Prostate gland (tissue), 2 donors: ENCODE measurements at regions not wholly inside any gene's neighbourhood (a gene's known extent, or its start where the extent isn't known, plus 50 kb on each side); places are given as distances from the start of the nearest gene placed in this dataset.

Experiments
- DNase-seq: peaks from one replicate; pipeline ENCODE4 v3.0.0-alpha.2; 2019; ENCODE audit warnings: low spot score
- H3K27ac ChIP-seq, 2 donors: fragments of 200-600 bp; sonication (generic); 2 replicates each; pipeline ENCODE4 v1.5.1; 2017 to 2019
- H3K27me3 ChIP-seq: fragments of 200-600 bp; sonication (generic); replicated peaks from 2 replicates; pipeline ENCODE4 v1.5.1; 2019; ENCODE audit not compliant: insufficient read depth
- H3K36me3 ChIP-seq, 2 donors: fragments of 200-600 bp; sonication (generic); 1 replicate in 1 of 2; 2 replicates in 1 of 2; pipeline versions ENCODE4 v1.5.1 to v1.8.1; 2017 to 2019
- H3K4me1 ChIP-seq: fragments of 200-600 bp; sonication (generic); replicated peaks from 2 replicates; pipeline ENCODE4 v1.5.1; 2019
- H3K4me3 ChIP-seq, 2 donors: fragments of 200-600 bp; sonication (generic); 2 replicates each; pipeline ENCODE4 v1.5.1; 2017 to 2019
- H3K9me3 ChIP-seq: fragments of 200-600 bp; sonication (generic); 2 replicates; pipeline ENCODE4 v1.5.1; 2017
- POLR2A ChIP-seq: fragments of 450-650 bp; IDR thresholded peaks from one replicate; pipeline ENCODE4 v1.6.1; 2016; ENCODE audit warnings: antibody characterized with exemption, mild to moderate bottlenecking
- POLR2AphosphoS5 ChIP-seq: sonication (generic); formaldehyde crosslinking; IDR thresholded peaks from one replicate; pipeline ENCODE4 v1.6.1; 2017; ENCODE audit warnings: antibody characterized with exemption
- WGBS: methylation state at CpG from one replicate; pipeline ENCODE4 v1.1.5; 2018; 5-methylcytosine and 5-hydroxymethylcytosine counted together
- intact Hi-C: fragments of 100-400 bp; cut with DNase I; formaldehyde crosslinking; loops from one replicate; pipeline ENCODE4 v1.14.2; 2022
- TF ChIP-seq, protein P1 (sequence below), 4 experiments: fragments of 200-600 bp in 2 of 4; fragments of 450-650 bp in 2 of 4; sonication (generic) in 2 of 4; IDR thresholded peaks; 1 replicate in 3 of 4; 2 replicates in 1 of 4; pipeline ENCODE4 v1.5.1; 2016 to 2019; ENCODE audit warnings: antibody characterized with exemption in 4 of 4, mild to moderate bottlenecking in 2 of 4, moderate library complexity in 2 of 4

DNA sequence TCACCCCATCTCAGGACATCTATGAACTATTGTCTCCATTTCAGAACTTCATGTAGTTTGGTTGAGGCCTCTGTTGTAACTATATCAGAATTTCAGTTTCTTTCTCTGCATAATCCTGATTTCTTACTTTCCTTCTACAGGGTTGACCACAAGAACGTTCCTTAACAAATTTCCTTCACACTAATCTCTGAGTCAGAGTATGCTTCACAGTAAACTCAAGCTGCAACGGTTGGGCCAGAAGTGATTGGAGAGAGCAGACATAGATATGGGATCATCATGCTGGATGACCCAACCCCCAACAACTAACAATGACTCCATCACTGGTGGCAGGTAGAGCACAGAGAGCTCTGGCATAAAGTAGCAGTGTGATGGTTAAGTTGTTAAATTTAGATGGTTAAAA, 128.8 kb upstream of the OSTN start:
- H3K36me3 ChIP-seq: no peaks in the 10 kb centered on the region
- 91% methylated on average over 2 of the region's 2 CpGs for WGBS
- no peak for DNase-seq
- no peaks in the 10 kb centered on the region for H3K27me3 ChIP-seq
- H3K27ac ChIP-seq: no peak overlapping the region
- H3K9me3 ChIP-seq: no peaks in the 10 kb centered on the region
- TF ChIP-seq POLR2A: no peak
- no peaks in the 10 kb centered on the region for H3K4me1 ChIP-seq
- no peak overlapping the region for H3K4me3 ChIP-seq
- intact Hi-C loops: no loop called here

DNA sequence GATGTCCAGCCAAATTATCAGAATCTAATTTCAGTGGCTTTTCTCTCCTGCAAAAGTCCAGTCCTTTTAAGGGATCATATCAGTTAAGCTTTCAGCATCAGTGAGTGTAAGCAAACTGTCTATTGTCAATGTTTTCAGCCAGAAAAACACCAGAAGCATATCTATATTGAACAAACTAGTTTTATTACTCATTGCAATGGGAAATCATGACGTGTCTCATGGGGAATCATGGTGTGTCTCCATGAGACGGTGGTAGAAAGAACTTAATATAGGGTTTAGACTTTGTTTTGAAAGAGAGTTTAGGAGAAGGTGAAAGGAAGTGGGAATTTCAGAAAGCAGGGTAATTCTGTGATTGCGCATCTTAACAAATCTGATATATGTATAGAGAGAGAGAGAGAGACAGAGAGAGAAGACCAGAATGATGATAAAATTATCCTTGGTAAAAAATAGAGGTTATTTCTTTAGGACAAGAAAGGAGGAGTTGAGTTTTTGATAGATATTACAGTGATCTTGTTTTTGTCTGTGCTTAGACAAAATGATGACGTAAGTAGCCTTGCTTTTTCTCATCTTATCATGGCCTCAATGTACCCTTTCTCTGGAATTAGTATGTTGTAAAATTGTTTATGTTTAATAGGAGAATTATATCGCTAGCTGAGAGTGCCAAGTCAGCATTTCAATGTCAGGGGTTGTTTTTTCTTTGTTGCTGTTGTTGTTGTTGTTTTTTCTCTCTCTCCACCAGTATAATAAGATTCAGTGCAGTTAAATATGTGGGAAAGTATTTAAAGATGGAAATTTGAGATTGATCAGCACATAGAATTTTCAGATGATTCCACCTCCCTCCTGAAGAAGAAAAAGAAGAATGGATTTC, 129.9 kb upstream of the OSTN start:
- no peaks in the 10 kb centered on the region for H3K4me1 ChIP-seq
- H3K36me3 ChIP-seq: no peaks in the 10 kb centered on the region
- H3K9me3 ChIP-seq: no peaks in the 10 kb centered on the region
- 68% methylated on average over 5 of the region's 5 CpGs for WGBS
- H3K4me3 ChIP-seq: no peak overlapping the region
- intact Hi-C loops: no loop called here
- TF ChIP-seq, protein P1, sequence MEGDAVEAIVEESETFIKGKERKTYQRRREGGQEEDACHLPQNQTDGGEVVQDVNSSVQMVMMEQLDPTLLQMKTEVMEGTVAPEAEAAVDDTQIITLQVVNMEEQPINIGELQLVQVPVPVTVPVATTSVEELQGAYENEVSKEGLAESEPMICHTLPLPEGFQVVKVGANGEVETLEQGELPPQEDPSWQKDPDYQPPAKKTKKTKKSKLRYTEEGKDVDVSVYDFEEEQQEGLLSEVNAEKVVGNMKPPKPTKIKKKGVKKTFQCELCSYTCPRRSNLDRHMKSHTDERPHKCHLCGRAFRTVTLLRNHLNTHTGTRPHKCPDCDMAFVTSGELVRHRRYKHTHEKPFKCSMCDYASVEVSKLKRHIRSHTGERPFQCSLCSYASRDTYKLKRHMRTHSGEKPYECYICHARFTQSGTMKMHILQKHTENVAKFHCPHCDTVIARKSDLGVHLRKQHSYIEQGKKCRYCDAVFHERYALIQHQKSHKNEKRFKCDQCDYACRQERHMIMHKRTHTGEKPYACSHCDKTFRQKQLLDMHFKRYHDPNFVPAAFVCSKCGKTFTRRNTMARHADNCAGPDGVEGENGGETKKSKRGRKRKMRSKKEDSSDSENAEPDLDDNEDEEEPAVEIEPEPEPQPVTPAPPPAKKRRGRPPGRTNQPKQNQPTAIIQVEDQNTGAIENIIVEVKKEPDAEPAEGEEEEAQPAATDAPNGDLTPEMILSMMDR (IDR thresholded peaks at IDR 0.05): no peak
- no peaks in the 10 kb centered on the region for H3K27me3 ChIP-seq
- DNase-seq: no peak
- H3K27ac ChIP-seq: no peak overlapping the region

DNA sequence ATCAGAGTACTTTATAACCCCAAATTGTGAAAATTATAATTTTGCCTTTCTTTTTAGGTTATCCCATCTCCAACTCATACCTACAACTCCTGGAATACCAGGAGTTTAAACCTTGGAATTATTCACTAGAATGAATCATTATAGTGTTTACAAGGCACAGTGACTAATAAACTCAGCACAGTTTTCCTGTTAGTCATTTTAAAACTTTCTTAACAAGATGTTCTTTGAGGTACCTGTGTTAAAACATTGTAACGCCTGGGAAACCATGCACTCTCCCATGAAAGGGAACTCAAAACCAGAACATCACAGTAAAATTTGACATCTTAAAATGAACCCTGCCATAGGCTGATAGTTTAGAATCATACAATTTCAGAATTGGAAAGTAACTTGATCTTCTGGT, 132.4 kb upstream of the OSTN start:
- H3K4me3 ChIP-seq: no peak overlapping the region

DNA sequence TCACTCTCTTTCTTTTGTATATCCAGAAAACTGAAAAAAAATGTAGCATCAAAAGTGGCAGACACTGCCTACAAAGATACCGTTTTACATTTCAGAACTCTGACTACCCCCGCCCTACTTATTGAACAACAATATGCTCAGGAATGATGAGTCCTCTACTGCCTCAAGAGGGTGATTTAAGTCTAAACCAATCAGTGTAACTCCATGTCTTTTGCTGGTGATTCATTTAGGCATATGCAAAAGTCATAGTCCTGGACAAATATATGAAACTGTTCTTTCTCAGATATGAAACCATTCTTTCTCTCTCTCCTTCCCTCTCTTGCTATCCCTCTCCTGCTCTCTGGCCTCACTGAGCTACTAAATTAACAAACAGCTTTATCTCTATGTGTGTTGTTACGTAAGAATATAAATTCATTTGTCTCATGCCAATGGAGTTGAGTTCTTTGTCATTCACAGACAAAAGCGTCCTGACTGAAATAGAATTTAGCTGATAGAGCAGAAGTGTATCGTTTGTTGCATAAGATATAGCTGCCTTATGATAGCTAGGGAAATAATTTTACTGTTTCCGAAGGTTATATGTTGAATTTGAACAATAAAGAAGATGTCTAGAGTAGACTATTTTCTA, 133.7 kb upstream of the OSTN start:
- TF ChIP-seq POLR2AphosphoS5: no peak
- TF ChIP-seq, protein P1 (IDR thresholded peaks at IDR 0.05): no peak
- no peak for TF ChIP-seq POLR2A
- no peaks in the 10 kb centered on the region for H3K4me1 ChIP-seq
- intact Hi-C loops: no loop called here
- H3K27ac ChIP-seq: no peak overlapping the region
- DNase-seq: no peak
- no peaks in the 10 kb centered on the region for H3K27me3 ChIP-seq
- no peak overlapping the region for H3K4me3 ChIP-seq
- 96% methylated on average over 6 of the region's 6 CpGs for WGBS
- H3K9me3 ChIP-seq: no peaks in the 10 kb centered on the region
- H3K36me3 ChIP-seq: no peaks in the 10 kb centered on the region

More for the DNA sequence above, 132.4 kb upstream of the OSTN start:
- TF ChIP-seq, protein P1 (IDR thresholded peaks at IDR 0.05): no peak
- TF ChIP-seq POLR2A (no peak), POLR2AphosphoS5 (no peak)
- Histone ChIP-seq H3K27me3 (no peaks in the 10 kb centered on the region), H3K4me1 (no peaks in the 10 kb centered on the region), H3K36me3 (no peaks in the 10 kb centered on the region), H3K9me3 (no peaks in the 10 kb centered on the region), H3K27ac (no peak overlapping the region)
- intact Hi-C loops: no loop called here
- DNase-seq: no peak
- 27% methylated on average over 1 of the region's 1 CpG for WGBS

DNA sequence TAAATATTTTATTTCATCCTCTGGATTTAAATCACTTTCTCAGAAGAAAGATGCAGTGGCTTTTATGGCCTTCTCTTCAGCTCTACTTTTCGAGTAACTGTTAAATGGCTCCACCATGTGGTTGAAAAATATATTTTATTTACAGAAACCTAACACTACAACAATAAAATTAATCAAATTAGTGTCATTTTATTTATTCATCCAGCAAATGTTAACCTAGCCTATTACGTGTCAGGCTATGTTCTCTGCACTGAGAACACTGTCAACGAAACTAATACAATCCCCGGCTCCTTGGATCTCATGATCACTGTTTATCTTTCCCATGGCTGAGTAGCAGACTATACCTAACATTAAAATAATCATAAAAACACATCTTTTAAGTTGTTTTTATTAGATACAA, 148.0 kb upstream of the OSTN start:
- no peaks in the 10 kb centered on the region for H3K9me3 ChIP-seq
- H3K4me1 ChIP-seq: no peaks in the 10 kb centered on the region
- H3K27me3 ChIP-seq: no peaks in the 10 kb centered on the region
- no peak for DNase-seq
- WGBS: 7% methylated on average over 4 of the region's 4 CpGs
- H3K36me3 ChIP-seq: no peaks in the 10 kb centered on the region
- TF ChIP-seq POLR2AphosphoS5 (no peak), POLR2A (no peak)
- TF ChIP-seq, protein P1 (IDR thresholded peaks at IDR 0.05): peak in 3 of 4 experiments; percentile 54 to 68 (median 61)
- intact Hi-C loops: loop anchor here (5.0 kb wide), 1 partner anchor 169 kb away; no protein-coding TSS in a partner anchor
- H3K27ac ChIP-seq: no peak overlapping the region
- H3K4me3 ChIP-seq: no peak overlapping the region
